ENCODE measurements at regions not wholly inside any gene's neighbourhood (a gene's known extent, or its start where the extent isn't known, plus 50 kb on each side); places are given as distances from the start of the nearest gene placed in this dataset.

GRCh38 chr2:14716319-14716718 is 83.8 kb downstream of the LRATD1 start:
- TF ChIP-seq BACH2 (CRISPR knock-in tag; IDR thresholded peaks at IDR 0.05; ENCODE audit: borderline replicate concordance) = no peak
- no peak for TF ChIP-seq ZNF8 (CRISPR knock-in tag; IDR thresholded peaks at IDR 0.05)
- no peak for TF ChIP-seq ZFP3 (CRISPR knock-in tag; IDR thresholded peaks at IDR 0.05)
- peak; percentile 96 for TF ChIP-seq TCF4 (CRISPR knock-in tag; IDR thresholded peaks at IDR 0.05; ENCODE audit: borderline replicate concordance)
- no peak for TF ChIP-seq PATZ1 (CRISPR knock-in tag; IDR thresholded peaks at IDR 0.05; ENCODE audit: borderline replicate concordance)
- TF ChIP-seq RARB (CRISPR knock-in tag; IDR thresholded peaks at IDR 0.05) = no peak
- TF ChIP-seq ZNF565 (CRISPR knock-in tag; conservative IDR thresholded peaks at IDR 0.05; ENCODE audit: low read depth) = no peak
- TF ChIP-seq ZFP30 (CRISPR knock-in tag; IDR thresholded peaks at IDR 0.05) = no peak
